RWPE2 (cell line): ENCODE measurements at regions not wholly inside any gene's neighbourhood (a gene's known extent, or its start where the extent isn't known, plus 50 kb on each side); places are given as distances from the start of the nearest gene placed in this dataset.

Experiments used
- ATAC-seq: fragments of 200-7000 bp; cut with Tn5 transposase; 3 replicates; pipeline ENCODE4 v1.9.1; 2021; ENCODE audit warnings: low read depth
- DNase-seq: peaks from one replicate; pipeline ENCODE4 v3.0.0-alpha.2; 2020; ENCODE audit warnings: low spot score
- H3K27ac ChIP-seq: fragments of 450-650 bp; 2 replicates; pipeline ENCODE4 v1.5.1; 2017; ENCODE audit warnings: mild to moderate bottlenecking; ENCODE audit not compliant: poor library complexity, severe bottlenecking
- H3K27me3 ChIP-seq: fragments of 250-450 bp; sonication (Bioruptor Pico); 2 replicates; pipeline ENCODE4 v1.5.1; 2021; ENCODE audit warnings: mild to moderate bottlenecking, moderate library complexity; ENCODE audit not compliant: insufficient read depth, poor library complexity, severe bottlenecking
- H3K36me3 ChIP-seq: fragments of 250-450 bp; sonication (Bioruptor Pico); 2 replicates; pipeline ENCODE4 v1.5.1; 2020; ENCODE audit warnings: low read depth, mild to moderate bottlenecking, moderate library complexity
- H3K4me1 ChIP-seq: fragments of 250-450 bp; sonication (Bioruptor Pico); 2 replicates; pipeline ENCODE4 v1.5.1; 2021; ENCODE audit warnings: mild to moderate bottlenecking, moderate library complexity; ENCODE audit not compliant: insufficient read depth, poor library complexity, severe bottlenecking
- H3K4me3 ChIP-seq: fragments of 250-450 bp; sonication (Bioruptor Pico); 2 replicates; pipeline ENCODE4 v1.5.1; 2021; ENCODE audit warnings: mild to moderate bottlenecking, moderate library complexity; ENCODE audit not compliant: severe bottlenecking
- H3K9me3 ChIP-seq: fragments of 250-450 bp; sonication (Bioruptor Pico); 2 replicates; pipeline ENCODE4 v1.5.1; 2021; ENCODE audit warnings: mild to moderate bottlenecking, moderate library complexity; ENCODE audit not compliant: severe bottlenecking
- CTCF ChIP-seq: fragments of 450-650 bp; IDR thresholded peaks from one replicate; pipeline ENCODE4 v1.5.1; 2017; ENCODE audit warnings: mild to moderate bottlenecking, moderate library complexity; ENCODE audit not compliant: poor library complexity, severe bottlenecking

- H3K36me3 ChIP-seq = no peaks in the 10 kb centered on the region
- H3K27ac ChIP-seq = no peak overlapping the region
- TF ChIP-seq CTCF = no peak
- no peaks in the 10 kb centered on the region for H3K27me3 ChIP-seq
- no peaks in the 10 kb centered on the region for H3K4me1 ChIP-seq
- DNase-seq = no peak
- no peak overlapping the region for H3K4me3 ChIP-seq
- ATAC-seq = no peak
- peaks cover 2% of the 10 kb centered on the region for H3K9me3 ChIP-seq
Measured at GRCh38 chr5:10049858-10050455, 199.7 kb downstream of the ATPSCKMT start.

- H3K36me3 ChIP-seq = no peaks in the 10 kb centered on the region
- no peaks in the 10 kb centered on the region for H3K27me3 ChIP-seq
- H3K4me3 ChIP-seq = no peak overlapping the region
- no peak for TF ChIP-seq CTCF
- no peaks in the 10 kb centered on the region for H3K4me1 ChIP-seq
- no peaks in the 10 kb centered on the region for H3K9me3 ChIP-seq
- no peak overlapping the region for H3K27ac ChIP-seq
- ATAC-seq (no peak), DNase-seq (no peak)
Measured at GRCh38 chr5:10046676-10047075, 203.0 kb downstream of the ATPSCKMT start.

- Histone ChIP-seq H3K4me3 (no peak overlapping the region), H3K27ac (no peak overlapping the region), H3K27me3 (no peaks in the 10 kb centered on the region), H3K9me3 (no peaks in the 10 kb centered on the region), H3K4me1 (no peaks in the 10 kb centered on the region), H3K36me3 (no peaks in the 10 kb centered on the region)
- DNase-seq (no peak), ATAC-seq (no peak)
- TF ChIP-seq CTCF = no peak
Measured at GRCh38 chr5:10045376-10045775, 204.3 kb downstream of the ATPSCKMT start.

- Histone ChIP-seq H3K4me3 (no peak overlapping the region), H3K27me3 (no peaks in the 10 kb centered on the region), H3K27ac (no peak overlapping the region), H3K36me3 (no peaks in the 10 kb centered on the region), H3K4me1 (peaks cover 6% of the 10 kb centered on the region), H3K9me3 (no peaks in the 10 kb centered on the region)
- ATAC-seq (peak; percentile 92), DNase-seq (no peak)
- no peak for TF ChIP-seq CTCF
Measured at GRCh38 chr5:10036136-10036815, 213.4 kb downstream of the ATPSCKMT start.

GRCh38 chr5:10034001-10034400, 215.7 kb downstream of the ATPSCKMT start:
- ATAC-seq (no peak), DNase-seq (no peak)
- no peak overlapping the region for H3K4me3 ChIP-seq
- no peaks in the 10 kb centered on the region for H3K36me3 ChIP-seq
- no peak overlapping the region for H3K27ac ChIP-seq
- no peak for TF ChIP-seq CTCF
- no peaks in the 10 kb centered on the region for H3K9me3 ChIP-seq
- H3K27me3 ChIP-seq = no peaks in the 10 kb centered on the region
- H3K4me1 ChIP-seq = peaks cover 6% of the 10 kb centered on the region
